ENCODE measurements at regions not wholly inside any gene's neighbourhood (a gene's known extent, or its start where the extent isn't known, plus 50 kb on each side); places are given as distances from the start of the nearest gene placed in this dataset.

DNA sequence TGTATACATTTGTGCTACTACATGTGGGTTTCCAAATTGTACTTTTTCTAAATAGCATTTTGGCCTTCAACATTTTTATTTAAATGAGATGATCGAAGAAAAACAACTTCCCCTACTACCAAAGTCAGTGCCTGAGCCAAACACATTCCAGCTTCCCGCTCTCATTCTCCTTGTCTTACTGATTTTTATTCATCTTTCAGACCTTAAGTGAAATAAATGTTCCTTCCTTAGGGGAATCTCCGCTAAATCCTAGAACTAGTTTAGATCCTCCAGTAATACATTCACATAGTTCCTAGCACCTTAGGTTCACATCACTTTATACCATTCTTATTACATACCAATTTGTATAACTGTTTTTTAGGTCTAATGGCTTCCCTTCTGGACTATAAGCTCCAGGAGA, 122.3 kb upstream of the COL3A1 start:
- ChIA-PET CTCF (no interaction called here), POLR2A (no interaction called here)
- BruUV-seq (replicated peaks), result no TSS peak
- no peaks in the 10 kb centered on the region for H3K27me3 ChIP-seq (replicated peaks; ENCODE audit: control insufficient read depth, insufficient read depth, low read length)
- no peak overlapping the region for H3K4me3 ChIP-seq (ENCODE audit: low read depth, low read length)
- Mint-ChIP-seq H3K27ac (ENCODE audit: unreplicated experiment) (no peak overlapping the region), H3K4me3 (ENCODE audit: unreplicated experiment) (no peak overlapping the region), H3K36me3 (ENCODE audit: insufficient read depth, unreplicated experiment) (no peaks in the 10 kb centered on the region), H3K9me3 (ENCODE audit: unreplicated experiment) (no peaks in the 10 kb centered on the region), H3K4me1 (ENCODE audit: low read depth, unreplicated experiment) (no peaks in the 10 kb centered on the region), H3K27me3 (ENCODE audit: insufficient read depth, unreplicated experiment) (no peaks in the 10 kb centered on the region)
- H3K36me3 ChIP-seq (ENCODE audit: control insufficient read depth, insufficient read depth, low read length), result no peaks in the 10 kb centered on the region
- TF ChIP-seq, protein P1, sequence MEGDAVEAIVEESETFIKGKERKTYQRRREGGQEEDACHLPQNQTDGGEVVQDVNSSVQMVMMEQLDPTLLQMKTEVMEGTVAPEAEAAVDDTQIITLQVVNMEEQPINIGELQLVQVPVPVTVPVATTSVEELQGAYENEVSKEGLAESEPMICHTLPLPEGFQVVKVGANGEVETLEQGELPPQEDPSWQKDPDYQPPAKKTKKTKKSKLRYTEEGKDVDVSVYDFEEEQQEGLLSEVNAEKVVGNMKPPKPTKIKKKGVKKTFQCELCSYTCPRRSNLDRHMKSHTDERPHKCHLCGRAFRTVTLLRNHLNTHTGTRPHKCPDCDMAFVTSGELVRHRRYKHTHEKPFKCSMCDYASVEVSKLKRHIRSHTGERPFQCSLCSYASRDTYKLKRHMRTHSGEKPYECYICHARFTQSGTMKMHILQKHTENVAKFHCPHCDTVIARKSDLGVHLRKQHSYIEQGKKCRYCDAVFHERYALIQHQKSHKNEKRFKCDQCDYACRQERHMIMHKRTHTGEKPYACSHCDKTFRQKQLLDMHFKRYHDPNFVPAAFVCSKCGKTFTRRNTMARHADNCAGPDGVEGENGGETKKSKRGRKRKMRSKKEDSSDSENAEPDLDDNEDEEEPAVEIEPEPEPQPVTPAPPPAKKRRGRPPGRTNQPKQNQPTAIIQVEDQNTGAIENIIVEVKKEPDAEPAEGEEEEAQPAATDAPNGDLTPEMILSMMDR (IDR thresholded peaks at IDR 0.05; ENCODE audit: insufficient read depth in 1 of 2, low read depth in 1 of 2, low read length in 1 of 2, severe bottlenecking in 1 of 2, unreplicated experiment in 1 of 2), result no peak
- intact Hi-C loops (cut with micrococcal nuclease; ENCODE audit: unreplicated experiment), result no loop called here
- DNase-seq, result no peak
- no peaks in the 10 kb centered on the region for H3K4me1 ChIP-seq
- H3K9me3 ChIP-seq, result no peaks in the 10 kb centered on the region

DNA sequence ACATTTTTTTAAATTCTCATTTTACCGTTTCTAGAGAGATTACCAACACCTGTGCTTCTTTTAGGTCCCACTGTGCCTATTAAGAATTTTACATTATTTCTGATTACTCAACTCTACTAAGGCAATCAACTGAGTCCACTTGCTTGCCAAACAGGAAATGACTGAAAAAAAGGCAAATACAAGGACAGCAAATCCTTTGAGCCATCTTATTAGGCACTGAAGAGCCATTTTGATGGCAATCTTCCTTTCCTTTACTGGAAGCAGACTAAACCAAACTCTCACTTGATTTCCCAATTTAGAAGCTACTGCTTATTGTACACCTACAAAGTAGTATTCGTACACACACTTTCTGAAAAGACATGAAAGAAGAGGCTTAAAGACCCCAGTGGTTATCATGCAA, 121.4 kb upstream of the COL3A1 start:
- POLR2A ChIA-PET, result no interaction called here
- Mint-ChIP-seq H3K27ac (ENCODE audit: unreplicated experiment) (no peak overlapping the region), H3K36me3 (ENCODE audit: insufficient read depth, unreplicated experiment) (no peaks in the 10 kb centered on the region), H3K4me1 (ENCODE audit: low read depth, unreplicated experiment) (no peaks in the 10 kb centered on the region), H3K27me3 (ENCODE audit: insufficient read depth, unreplicated experiment) (no peaks in the 10 kb centered on the region), H3K9me3 (ENCODE audit: unreplicated experiment) (no peaks in the 10 kb centered on the region), H3K4me3 (ENCODE audit: unreplicated experiment) (no peak overlapping the region)
- no peaks in the 10 kb centered on the region for H3K36me3 ChIP-seq (ENCODE audit: control insufficient read depth, insufficient read depth, low read length)
- no peak overlapping the region for H3K4me3 ChIP-seq (ENCODE audit: low read depth, low read length)
- TF ChIP-seq, protein P1 (IDR thresholded peaks at IDR 0.05; ENCODE audit: insufficient read depth in 1 of 2, low read depth in 1 of 2, low read length in 1 of 2, severe bottlenecking in 1 of 2, unreplicated experiment in 1 of 2), result no peak
- H3K27me3 ChIP-seq (replicated peaks; ENCODE audit: control insufficient read depth, insufficient read depth, low read length), result no peaks in the 10 kb centered on the region
- CTCF ChIA-PET, result no interaction called here
- no peak for DNase-seq
- H3K4me1 ChIP-seq, result no peaks in the 10 kb centered on the region
- intact Hi-C loops (cut with micrococcal nuclease; ENCODE audit: unreplicated experiment), result no loop called here
- no TSS peak for BruUV-seq (replicated peaks)
- H3K9me3 ChIP-seq, result no peaks in the 10 kb centered on the region

DNA sequence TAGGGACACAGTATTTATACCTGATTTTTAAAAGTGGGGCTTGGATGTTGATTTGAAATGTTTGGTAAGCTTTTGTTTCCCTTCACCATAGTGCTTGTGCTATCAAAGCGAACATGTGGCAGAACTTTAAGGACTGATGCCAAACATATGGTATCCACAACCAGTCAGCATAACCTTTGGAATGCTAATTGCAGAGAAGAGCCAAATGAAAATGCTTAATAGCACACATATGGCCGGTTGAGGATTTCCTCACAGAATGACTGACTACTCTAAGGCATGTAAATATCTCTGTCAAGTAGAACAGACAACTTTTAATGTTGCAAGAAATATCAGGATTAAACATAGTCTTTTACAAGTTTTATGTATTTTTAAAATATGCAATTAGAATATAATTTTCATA, 120.9 kb upstream of the COL3A1 start:
- Mint-ChIP-seq H3K27me3 (ENCODE audit: insufficient read depth, unreplicated experiment) (no peaks in the 10 kb centered on the region), H3K4me3 (ENCODE audit: unreplicated experiment) (no peak overlapping the region), H3K36me3 (ENCODE audit: insufficient read depth, unreplicated experiment) (no peaks in the 10 kb centered on the region), H3K27ac (ENCODE audit: unreplicated experiment) (no peak overlapping the region), H3K9me3 (ENCODE audit: unreplicated experiment) (no peaks in the 10 kb centered on the region), H3K4me1 (ENCODE audit: low read depth, unreplicated experiment) (no peaks in the 10 kb centered on the region)
- Histone ChIP-seq H3K4me1 (no peaks in the 10 kb centered on the region), H3K9me3 (no peaks in the 10 kb centered on the region), H3K4me3 (ENCODE audit: low read depth, low read length) (no peak overlapping the region), H3K27me3 (replicated peaks; ENCODE audit: control insufficient read depth, insufficient read depth, low read length) (no peaks in the 10 kb centered on the region), H3K36me3 (ENCODE audit: control insufficient read depth, insufficient read depth, low read length) (no peaks in the 10 kb centered on the region)
- no peak for DNase-seq
- no TSS peak for BruUV-seq (replicated peaks)
- intact Hi-C loops (cut with micrococcal nuclease; ENCODE audit: unreplicated experiment), result no loop called here
- ChIA-PET POLR2A (no interaction called here), CTCF (no interaction called here)
- TF ChIP-seq, protein P1 (IDR thresholded peaks at IDR 0.05; ENCODE audit: insufficient read depth in 1 of 2, low read depth in 1 of 2, low read length in 1 of 2, severe bottlenecking in 1 of 2, unreplicated experiment in 1 of 2), result no peak

Data from Caco-2 (cell line).